ENCODE measurements at regions not wholly inside any gene's neighbourhood (a gene's known extent, or its start where the extent isn't known, plus 50 kb on each side); places are given as distances from the start of the nearest gene placed in this dataset.
A peak's percentile ranks its signal among the peaks of the same experiment; 100 is the strongest.

- no peak for TF ChIP-seq CTCF (IDR thresholded peaks at IDR 0.05; ENCODE audit: low read length, missing control alignments)
- DNase-seq (ENCODE audit: low read depth) = peak; percentile 38
- H3K4me3 ChIP-seq (replicated peaks; ENCODE audit: low read depth, low read length) = no peak overlapping the region
These were observed 141.3 kb upstream of the RASSF8 start for GRCh38 chr12:25817166-25817565.

- no peak for TF ChIP-seq CTCF (IDR thresholded peaks at IDR 0.05; ENCODE audit: low read length, missing control alignments)
- no peak for DNase-seq (ENCODE audit: low read depth)
- H3K4me3 ChIP-seq (replicated peaks; ENCODE audit: low read depth, low read length) = no peak overlapping the region
These were observed 139.7 kb upstream of the RASSF8 start for GRCh38 chr12:25818596-25819390.

GRCh38 chr12:25819691-25820090 lies 138.8 kb upstream of the RASSF8 start:
- TF ChIP-seq CTCF (IDR thresholded peaks at IDR 0.05; ENCODE audit: low read length, missing control alignments) = no peak
- DNase-seq (ENCODE audit: low read depth) = no peak
- no peak overlapping the region for H3K4me3 ChIP-seq (replicated peaks; ENCODE audit: low read depth, low read length)

GRCh38 chr12:25822281-25822680 lies 136.2 kb upstream of the RASSF8 start:
- DNase-seq (ENCODE audit: low read depth) = no peak
- no peak overlapping the region for H3K4me3 ChIP-seq (replicated peaks; ENCODE audit: low read depth, low read length)
- no peak for TF ChIP-seq CTCF (IDR thresholded peaks at IDR 0.05; ENCODE audit: low read length, missing control alignments)

- TF ChIP-seq CTCF (IDR thresholded peaks at IDR 0.05; ENCODE audit: low read length, missing control alignments) = no peak
- H3K4me3 ChIP-seq (replicated peaks; ENCODE audit: low read depth, low read length) = no peak overlapping the region
- DNase-seq (ENCODE audit: low read depth) = no peak
These were observed 133.7 kb upstream of the RASSF8 start for GRCh38 chr12:25824734-25825133.

- peak; percentile 27 for DNase-seq (ENCODE audit: low read depth)
- H3K4me3 ChIP-seq (replicated peaks; ENCODE audit: low read depth, low read length) = no peak overlapping the region
- peak; percentile 19 for TF ChIP-seq CTCF (IDR thresholded peaks at IDR 0.05; ENCODE audit: low read length, missing control alignments)
These were observed 133.0 kb upstream of the RASSF8 start for GRCh38 chr12:25825446-25825845.

GRCh38 chr12:25827141-25827540 lies 131.3 kb upstream of the RASSF8 start:
- no peak for DNase-seq (ENCODE audit: low read depth)
- H3K4me3 ChIP-seq (replicated peaks; ENCODE audit: low read depth, low read length) = no peak overlapping the region
- TF ChIP-seq CTCF (IDR thresholded peaks at IDR 0.05; ENCODE audit: low read length, missing control alignments) = no peak

Measured in fibroblast of pulmonary artery (primary cell).